ENCODE measurements at regions not wholly inside any gene's neighbourhood (a gene's known extent, or its start where the extent isn't known, plus 50 kb on each side); places are given as distances from the start of the nearest gene placed in this dataset.

DNA sequence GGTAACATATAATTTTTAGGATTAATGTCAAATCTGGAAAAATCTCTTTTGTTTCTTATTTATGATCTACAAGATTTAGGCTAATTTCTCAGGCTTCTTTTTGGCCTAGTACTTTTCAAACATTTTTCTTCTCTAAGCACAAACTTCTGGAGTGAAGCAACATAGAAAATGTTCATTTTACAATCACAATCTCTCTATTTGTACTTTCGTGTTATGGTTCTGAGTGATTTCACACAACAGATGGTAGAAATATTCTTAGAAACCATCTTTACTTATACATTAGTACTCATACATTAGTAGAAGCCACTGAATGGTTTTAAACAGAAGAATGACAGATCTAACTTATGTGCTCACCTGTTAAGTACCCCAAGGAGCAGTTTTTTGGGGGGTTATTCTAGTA, 106.3 kb upstream of the ANO3 start:
- TF ChIP-seq, protein P1, sequence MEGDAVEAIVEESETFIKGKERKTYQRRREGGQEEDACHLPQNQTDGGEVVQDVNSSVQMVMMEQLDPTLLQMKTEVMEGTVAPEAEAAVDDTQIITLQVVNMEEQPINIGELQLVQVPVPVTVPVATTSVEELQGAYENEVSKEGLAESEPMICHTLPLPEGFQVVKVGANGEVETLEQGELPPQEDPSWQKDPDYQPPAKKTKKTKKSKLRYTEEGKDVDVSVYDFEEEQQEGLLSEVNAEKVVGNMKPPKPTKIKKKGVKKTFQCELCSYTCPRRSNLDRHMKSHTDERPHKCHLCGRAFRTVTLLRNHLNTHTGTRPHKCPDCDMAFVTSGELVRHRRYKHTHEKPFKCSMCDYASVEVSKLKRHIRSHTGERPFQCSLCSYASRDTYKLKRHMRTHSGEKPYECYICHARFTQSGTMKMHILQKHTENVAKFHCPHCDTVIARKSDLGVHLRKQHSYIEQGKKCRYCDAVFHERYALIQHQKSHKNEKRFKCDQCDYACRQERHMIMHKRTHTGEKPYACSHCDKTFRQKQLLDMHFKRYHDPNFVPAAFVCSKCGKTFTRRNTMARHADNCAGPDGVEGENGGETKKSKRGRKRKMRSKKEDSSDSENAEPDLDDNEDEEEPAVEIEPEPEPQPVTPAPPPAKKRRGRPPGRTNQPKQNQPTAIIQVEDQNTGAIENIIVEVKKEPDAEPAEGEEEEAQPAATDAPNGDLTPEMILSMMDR (IDR thresholded peaks at IDR 0.05): no peak
- TF ChIP-seq POLR2A (IDR thresholded peaks at IDR 0.05): no peak

Data from adrenal gland (tissue), 5 donors.